H1 (cell line): ENCODE measurements at regions not wholly inside any gene's neighbourhood (a gene's known extent, or its start where the extent isn't known, plus 50 kb on each side); places are given as distances from the start of the nearest gene placed in this dataset.

Source experiments
- EZH2 ChIP-seq: fragments of 200-600 bp; sonication (generic); IDR thresholded peaks from 2 replicates; pipeline ENCODE4 v1.7.1; 2012; ENCODE audit warnings: low read depth, mild to moderate bottlenecking, moderate library complexity, low read length, inconsistent platforms; ENCODE audit not compliant: severe bottlenecking
- GABPA ChIP-seq: IDR thresholded peaks from 2 replicates; pipeline ENCODE4 v1.6.1; 2011; ENCODE audit warnings: mild to moderate bottlenecking, low read length, moderate library complexity, borderline replicate concordance; ENCODE audit not compliant: insufficient read depth
- KDM5A ChIP-seq: fragments of 200-600 bp; IDR thresholded peaks from 2 replicates; pipeline ENCODE4 v1.7.1; 2012; ENCODE audit warnings: mild to moderate bottlenecking, low read length, inconsistent platforms, mixed read lengths
- SRF ChIP-seq: IDR thresholded peaks from 2 replicates; pipeline ENCODE4 v1.6.1; 2011; ENCODE audit warnings: mild to moderate bottlenecking, low read depth, low read length, moderate library complexity

DNA sequence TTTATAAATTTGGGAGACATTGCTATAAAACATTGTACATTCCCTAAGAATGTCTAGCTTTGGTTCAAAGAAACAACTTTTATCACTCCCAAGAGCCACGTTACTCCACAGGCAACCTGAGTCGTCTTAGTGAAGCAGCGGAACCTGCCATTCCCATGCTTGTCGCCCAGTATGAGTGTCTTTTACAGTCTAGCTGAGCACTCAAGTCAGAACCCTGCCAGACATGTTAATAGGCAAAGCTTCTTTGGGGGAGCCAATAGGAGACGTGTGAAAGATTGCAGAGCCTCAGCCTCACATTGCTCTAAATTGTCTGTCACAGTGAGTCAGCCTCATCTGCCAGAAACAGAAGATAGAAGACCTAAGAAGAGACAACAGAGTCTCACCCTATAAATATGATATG, 541.6 kb upstream of the FLRT2 start (continued):
- TF ChIP-seq GABPA (no peak), EZH2 (no peak), SRF (no peak), KDM5A (no peak)
